A549 (cell line): ENCODE measurements at regions not wholly inside any gene's neighbourhood (a gene's known extent, or its start where the extent isn't known, plus 50 kb on each side); places are given as distances from the start of the nearest gene placed in this dataset.

ENCODE experiments used
- ATAC-seq, 2 experiments: fragments of 200-7000 bp in 1 of 2; fragments of >200 bp in 1 of 2; cut with Nextera tagmentation in 1 of 2; cut with Tn5 transposase in 1 of 2; 3 replicates each; pipeline versions ENCODE4 v1.8.0 to v1.9.1; 2018 to 2020; ENCODE audit warnings: mild to moderate bottlenecking in 1 of 2, moderate library complexity in 1 of 2
- CTCF ChIA-PET: fragments of 300-600 bp; sonication (Branson Sonifier 250); formaldehyde crosslinking; extraction: SDS; loops from one replicate; lab custom pipeline; 2021; ENCODE audit warnings: antibody characterized with exemption, inconsistent platforms; lab: Yijun Ruan, JAX
- POLR2A ChIA-PET: fragments of 350-600 bp; formaldehyde crosslinking; extraction: SDS; loops from one replicate; lab custom pipeline; 2021; ENCODE audit warnings: antibody characterized with exemption, inconsistent platforms; lab: Yijun Ruan, JAX
- DNase-seq, 2 experiments: peaks; one replicate each; pipeline versions ENCODE4 v3.0.0 to v3.0.0-alpha.2; 2011 to 2016; ENCODE audit warnings: low read depth in 1 of 2, low spot score in 1 of 2
- FAIRE-seq: peaks from 2 replicates; lab custom pipeline; 2011; peaks lifted over from hg19 to GRCh38; lab: Jason Lieb, UNC
- H3K27ac ChIP-seq, 2 experiments: fragments of >200 bp; sonication (Bioruptor Twin); formaldehyde crosslinking; 3 replicates each; pipeline ENCODE4 v1.5.1; 2016 to 2017
- H3K4me1 ChIP-seq: fragments of >200 bp; sonication (Bioruptor Twin); formaldehyde crosslinking; 3 replicates; pipeline ENCODE4 v1.6.1; 2016
- H3K4me2 ChIP-seq: fragments of >200 bp; sonication (Bioruptor Twin); formaldehyde crosslinking; 3 replicates; pipeline ENCODE4 v1.6.1; 2016
- H3K4me3 ChIP-seq: fragments of >200 bp; sonication (Bioruptor Twin); formaldehyde crosslinking; 3 replicates; pipeline ENCODE4 v1.5.1; 2016
- H3K9me3 ChIP-seq: fragments of >200 bp; sonication (Bioruptor Twin); formaldehyde crosslinking; 3 replicates; pipeline ENCODE4 v1.6.1; 2016
- BHLHE40 ChIP-seq: IDR thresholded peaks from 2 replicates; pipeline ENCODE4 v1.6.1; 2012; ENCODE audit warnings: low read depth, low read length, inconsistent platforms
- CBX2 ChIP-seq: fragments of 200-600 bp; sonication (generic); IDR thresholded peaks from 2 replicates; pipeline ENCODE4 v1.6.1; 2016; ENCODE audit warnings: low read depth, mild to moderate bottlenecking, borderline replicate concordance
- CHD2 ChIP-seq: fragments of 150-350 bp; IDR thresholded peaks from 2 replicates; pipeline ENCODE4 v1.6.1; 2014; ENCODE audit warnings: low read length; ENCODE audit not compliant: partially characterized antibody
- E2F6 ChIP-seq: IDR thresholded peaks from 2 replicates; pipeline ENCODE4 v1.6.1; 2012; ENCODE audit warnings: low read depth, borderline replicate concordance
- EP300 ChIP-seq, 2 experiments: fragments of >200 bp; sonication (Bioruptor Twin); formaldehyde crosslinking; IDR thresholded peaks; 2 replicates in 1 of 2; 3 replicates in 1 of 2; pipeline ENCODE4 v1.6.1; 2016 to 2017
- FOSB ChIP-seq: fragments of 250-450 bp; sonication (Bioruptor Pico); IDR thresholded peaks from 2 replicates; pipeline ENCODE4 v1.5.0; 2020; ENCODE audit warnings: mild to moderate bottlenecking, moderate library complexity
- FOXS1 ChIP-seq: fragments of 250-450 bp; sonication (Bioruptor Pico); IDR thresholded peaks from 2 replicates; pipeline ENCODE4 v1.5.0; 2020; ENCODE audit warnings: mild to moderate bottlenecking, moderate library complexity
- HDAC2 ChIP-seq: fragments of 200-600 bp; sonication (generic); IDR thresholded peaks from 2 replicates; pipeline ENCODE4 v1.6.1; 2016
- HMGXB4 ChIP-seq: fragments of 250-450 bp; sonication (Bioruptor Pico); IDR thresholded peaks from 2 replicates; pipeline ENCODE4 v1.5.0; 2021; ENCODE audit warnings: mild to moderate bottlenecking, moderate library complexity, borderline replicate concordance
- HOXA7 ChIP-seq: fragments of 250-450 bp; sonication (Bioruptor Pico); IDR thresholded peaks from 2 replicates; pipeline ENCODE4 v1.5.0; 2020; ENCODE audit warnings: mild to moderate bottlenecking, moderate library complexity
- HOXB13 ChIP-seq: fragments of 250-450 bp; sonication (Bioruptor Pico); IDR thresholded peaks from 2 replicates; pipeline ENCODE4 v1.5.0; 2020; ENCODE audit warnings: low read depth, mild to moderate bottlenecking, moderate library complexity
- HOXB5 ChIP-seq: fragments of 250-450 bp; sonication (Bioruptor Pico); IDR thresholded peaks from 2 replicates; pipeline ENCODE4 v1.5.0; 2020; ENCODE audit warnings: mild to moderate bottlenecking, moderate library complexity
- JUNB ChIP-seq: fragments of >200 bp; sonication (Bioruptor Twin); formaldehyde crosslinking; IDR thresholded peaks from 2 replicates; pipeline ENCODE4 v1.6.1; 2016
- KDM1A ChIP-seq: fragments of 200-600 bp; sonication (generic); IDR thresholded peaks from 2 replicates; pipeline ENCODE4 v1.6.1; 2016; ENCODE audit warnings: low read depth, mild to moderate bottlenecking
- MAFK ChIP-seq: fragments of 450-650 bp; IDR thresholded peaks from 2 replicates; pipeline ENCODE4 v1.6.1; 2014; ENCODE audit not compliant: partially characterized antibody
- NFE2L2 ChIP-seq: fragments of 150-350 bp; conservative IDR thresholded peaks from 2 replicates; pipeline ENCODE4 v1.6.1; 2014; ENCODE audit warnings: low read length
- PHF8 ChIP-seq: fragments of 200-600 bp; sonication (generic); IDR thresholded peaks from 2 replicates; pipeline ENCODE4 v1.6.1; 2016; ENCODE audit warnings: low read depth, mild to moderate bottlenecking, antibody characterized with exemption, moderate library complexity, borderline replicate concordance
- RAD21 ChIP-seq, 2 experiments: fragments of >200 bp in 1 of 2; sonication (Bioruptor Twin) in 1 of 2; formaldehyde crosslinking in 1 of 2; IDR thresholded peaks in 1 of 2; conservative IDR thresholded peaks in 1 of 2; 2 replicates in 1 of 2; 3 replicates in 1 of 2; pipeline ENCODE4 v1.6.1; 2012 to 2018; ENCODE audit warnings: inconsistent platforms in 1 of 2
- RCOR1 ChIP-seq: fragments of 150-350 bp; IDR thresholded peaks from 2 replicates; pipeline ENCODE4 v1.6.1; 2014; ENCODE audit warnings: antibody characterized with exemption, low read length, low read depth
- REST ChIP-seq: fragments of 200-600 bp; sonication (generic); IDR thresholded peaks from 2 replicates; pipeline ENCODE4 v1.6.1; 2016; ENCODE audit warnings: antibody characterized with exemption, mild to moderate bottlenecking, moderate library complexity
- SMC3 ChIP-seq: fragments of >200 bp; sonication (Bioruptor Twin); formaldehyde crosslinking; IDR thresholded peaks from 3 replicates; pipeline ENCODE4 v1.6.1; 2018; ENCODE audit warnings: inconsistent platforms
- SREBF2 ChIP-seq: fragments of 450-650 bp; IDR thresholded peaks from 2 replicates; pipeline ENCODE4 v1.6.1; 2014; ENCODE audit warnings: mild to moderate bottlenecking, moderate library complexity
- TFCP2L1 ChIP-seq: fragments of 250-450 bp; sonication (Bioruptor Pico); IDR thresholded peaks from 2 replicates; pipeline ENCODE4 v1.5.0; 2021; ENCODE audit warnings: mild to moderate bottlenecking
- TP53 ChIP-seq: fragments of 250-450 bp; sonication (Bioruptor Pico); IDR thresholded peaks from 2 replicates; pipeline ENCODE4 v1.5.0; 2021; ENCODE audit warnings: mild to moderate bottlenecking, moderate library complexity
- WGBS: methylation state at CpG from one replicate; pipeline ENCODE4 v1.1.6; 2017; ENCODE audit errors: missing lambda C conversion rate; 5-methylcytosine and 5-hydroxymethylcytosine counted together
- TF ChIP-seq, protein P1 (sequence below): fragments of 250-450 bp; sonication (Bioruptor Pico); IDR thresholded peaks from 2 replicates; pipeline ENCODE4 v1.5.0; 2020; ENCODE audit warnings: low read depth, mild to moderate bottlenecking, moderate library complexity
- TF ChIP-seq, protein P2 (sequence below): fragments of 150-350 bp; IDR thresholded peaks from 2 replicates; pipeline ENCODE4 v1.6.1; 2014; ENCODE audit warnings: low read depth, mild to moderate bottlenecking, low read length

- TF ChIP-seq HMGXB4 (no peak), CHD2 (no peak), E2F6 (no peak), KDM1A (no peak), PHF8 (no peak), MAFK (no peak), NFE2L2 (no peak), HDAC2 (no peak)
- TF ChIP-seq, protein P1, sequence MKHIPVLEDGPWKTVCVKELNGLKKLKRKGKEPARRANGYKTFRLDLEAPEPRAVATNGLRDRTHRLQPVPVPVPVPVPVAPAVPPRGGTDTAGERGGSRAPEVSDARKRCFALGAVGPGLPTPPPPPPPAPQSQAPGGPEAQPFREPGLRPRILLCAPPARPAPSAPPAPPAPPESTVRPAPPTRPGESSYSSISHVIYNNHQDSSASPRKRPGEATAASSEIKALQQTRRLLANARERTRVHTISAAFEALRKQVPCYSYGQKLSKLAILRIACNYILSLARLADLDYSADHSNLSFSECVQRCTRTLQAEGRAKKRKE (CRISPR knock-in tag), result no peak
Measured at GRCh38 chr6:147116056-147116455, 88.2 kb upstream of the STXBP5 start (continued).

GRCh38 chr6:147117011-147117410 is 87.2 kb upstream of the STXBP5 start:
- Histone ChIP-seq H3K9me3 (no peaks in the 10 kb centered on the region), H3K4me3 (no peak overlapping the region), H3K4me2 (no peak overlapping the region), H3K27ac (no peak overlapping the region), H3K4me1 (no peaks in the 10 kb centered on the region)
- WGBS, result 55% methylated on average over 2 of the region's 2 CpGs
- no peak for DNase-seq
- ATAC-seq, result no peak
- no peak for TF ChIP-seq TP53
- no peak for TF ChIP-seq HOXB5
- TF ChIP-seq NFE2L2, result no peak
- TF ChIP-seq BHLHE40, result no peak
- TF ChIP-seq SREBF2, result no peak
- TF ChIP-seq CBX2, result no peak
- TF ChIP-seq, protein P2, sequence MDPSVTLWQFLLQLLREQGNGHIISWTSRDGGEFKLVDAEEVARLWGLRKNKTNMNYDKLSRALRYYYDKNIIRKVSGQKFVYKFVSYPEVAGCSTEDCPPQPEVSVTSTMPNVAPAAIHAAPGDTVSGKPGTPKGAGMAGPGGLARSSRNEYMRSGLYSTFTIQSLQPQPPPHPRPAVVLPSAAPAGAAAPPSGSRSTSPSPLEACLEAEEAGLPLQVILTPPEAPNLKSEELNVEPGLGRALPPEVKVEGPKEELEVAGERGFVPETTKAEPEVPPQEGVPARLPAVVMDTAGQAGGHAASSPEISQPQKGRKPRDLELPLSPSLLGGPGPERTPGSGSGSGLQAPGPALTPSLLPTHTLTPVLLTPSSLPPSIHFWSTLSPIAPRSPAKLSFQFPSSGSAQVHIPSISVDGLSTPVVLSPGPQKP, result no peak
- TF ChIP-seq HOXB13 (CRISPR knock-in tag), result no peak
- TF ChIP-seq HOXA7 (CRISPR knock-in tag), result no peak
- no peak for TF ChIP-seq SMC3
- no peak for TF ChIP-seq RAD21 (conservative IDR thresholded peaks at IDR 0.05 in 1 of 2, IDR thresholded peaks at IDR 0.05 in 1 of 2)
- no peak for TF ChIP-seq FOSB (CRISPR knock-in tag)
- no peak for TF ChIP-seq TFCP2L1 (CRISPR knock-in tag)
- no peak for TF ChIP-seq REST
- no peak for TF ChIP-seq RCOR1
- TF ChIP-seq KDM1A, result no peak
- no peak for TF ChIP-seq JUNB
- TF ChIP-seq FOXS1 (CRISPR knock-in tag), result no peak
- TF ChIP-seq EP300 (IDR thresholded peaks at IDR 0.05), result no peak
- no peak for TF ChIP-seq HMGXB4
- TF ChIP-seq, all 56 proteins: peak for 0
- CTCF ChIA-PET, result no interaction called here
- no peak for FAIRE-seq
- POLR2A ChIA-PET, result no interaction called here
